ENCODE measurements at regions not wholly inside any gene's neighbourhood (a gene's known extent, or its start where the extent isn't known, plus 50 kb on each side); places are given as distances from the start of the nearest gene placed in this dataset.
A peak's percentile ranks its signal among the peaks of the same experiment; 100 is the strongest.

GRCh38 chr5:87061046-87061445, 206.6 kb upstream of the RASA1 start:
- CTCF ChIA-PET: interaction anchor here (0.8 kb wide), 1 partner anchor 78 kb away, joined by 3 read pairs; no protein-coding TSS in a partner anchor

GRCh38 chr5:87069311-87069710, 198.4 kb upstream of the RASA1 start:
- POLR2A ChIA-PET: no interaction called here
- no peak for TF ChIP-seq CTCF (IDR thresholded peaks at IDR 0.05; ENCODE audit: control extremely low read depth, extremely low read depth, low read depth, missing control alignments)
- CTCF ChIA-PET: interaction anchor here (1.3 to 2.2 kb wide), 2 partner anchors 199 to 290 kb away, joined by 5 to 7 read pairs; partner anchors contain the start of gene RASA1
- DNase-seq (ENCODE audit: extremely low spot score): no peak

More at GRCh38 chr5:87061046-87061445, 206.6 kb upstream of the RASA1 start:
- no peak for DNase-seq (ENCODE audit: extremely low spot score)
- no peak for TF ChIP-seq CTCF (IDR thresholded peaks at IDR 0.05; ENCODE audit: control extremely low read depth, extremely low read depth, low read depth, missing control alignments)
- POLR2A ChIA-PET: no interaction called here

- ChIA-PET POLR2A (no interaction called here), CTCF (interaction anchor here (0.8 to 2.7 kb wide), 15 partner anchors 7 to 343 kb away, joined by 3 to 10 read pairs (median 4); partner anchors contain the start of genes CCNH and RASA1)
- peak; percentile 43 for TF ChIP-seq CTCF (IDR thresholded peaks at IDR 0.05; ENCODE audit: control extremely low read depth, extremely low read depth, low read depth, missing control alignments)
- DNase-seq (ENCODE audit: extremely low spot score): peak; percentile 32
Measured at GRCh38 chr5:87069974-87070608, 197.6 kb upstream of the RASA1 start.

GRCh38 chr5:87074072-87074471, 193.6 kb upstream of the RASA1 start:
- ChIA-PET POLR2A (no interaction called here), CTCF (interaction anchor here (1.3 to 1.6 kb wide), 2 partner anchors 46 to 326 kb away, joined by 3 to 5 read pairs; no protein-coding TSS in a partner anchor)
- no peak for DNase-seq (ENCODE audit: extremely low spot score)
- TF ChIP-seq CTCF (IDR thresholded peaks at IDR 0.05; ENCODE audit: control extremely low read depth, extremely low read depth, low read depth, missing control alignments): no peak

- peak; percentile 44 for DNase-seq (ENCODE audit: extremely low spot score)
- POLR2A ChIA-PET: no interaction called here
- CTCF ChIA-PET: interaction anchor here (0.9 to 1.6 kb wide), 8 partner anchors 10 to 325 kb away, joined by 3 to 5 read pairs (median 4); no protein-coding TSS in a partner anchor
- TF ChIP-seq CTCF (IDR thresholded peaks at IDR 0.05; ENCODE audit: control extremely low read depth, extremely low read depth, low read depth, missing control alignments): no peak
Measured at GRCh38 chr5:87074934-87075541, 192.6 kb upstream of the RASA1 start.

- ChIA-PET POLR2A (no interaction called here), CTCF (no interaction called here)
- no peak for TF ChIP-seq CTCF (IDR thresholded peaks at IDR 0.05; ENCODE audit: control extremely low read depth, extremely low read depth, low read depth, missing control alignments)
- no peak for DNase-seq (ENCODE audit: extremely low spot score)
Measured at GRCh38 chr5:87076411-87076810, 191.3 kb upstream of the RASA1 start.
